ENCODE measurements at regions not wholly inside any gene's neighbourhood (a gene's known extent, or its start where the extent isn't known, plus 50 kb on each side); places are given as distances from the start of the nearest gene placed in this dataset.
"Not testable (repeated sequence)": the region's sequence is repeated elsewhere in the genome, so short reads cannot be mapped to it uniquely, and the experiment has no call there.

DNA sequence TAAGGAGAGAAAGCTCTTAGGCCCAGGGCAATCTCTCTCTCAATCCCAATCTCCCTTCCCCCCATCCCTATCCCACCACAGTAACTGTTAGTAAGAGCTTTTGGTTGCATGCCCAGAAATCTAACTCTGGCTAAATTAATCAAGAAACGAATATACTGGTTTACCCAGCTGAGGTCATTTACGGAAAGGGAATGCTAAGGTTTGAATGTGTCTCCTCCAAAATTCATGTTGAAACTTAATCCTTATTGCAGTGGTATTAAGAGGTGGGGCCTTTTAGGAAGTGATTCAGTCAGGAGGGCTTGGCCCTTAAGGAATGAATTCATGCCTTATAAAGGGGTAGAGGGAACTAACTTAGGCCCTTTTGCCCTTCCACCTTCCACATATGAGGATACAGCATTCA is 72.2 kb downstream of the NPIPA5 start:
- TF ChIP-seq NFIC (IDR thresholded peaks at IDR 0.05); POLR2AphosphoS2 (IDR thresholded peaks at IDR 0.05; ENCODE audit: low read length); KLF1 (tag; IDR thresholded peaks at IDR 0.05); CTCF (IDR thresholded peaks at IDR 0.05 in 2 of 3, conservative IDR thresholded peaks at IDR 0.05 in 1 of 3; ENCODE audit: insufficient read depth in 2 of 3, low read depth in 1 of 3, low read length in 3 of 3); POLR3A (IDR thresholded peaks at IDR 0.05; ENCODE audit: borderline replicate concordance, extremely low read depth, insufficient read depth, insufficient read length); ZBTB8A (IDR thresholded peaks at IDR 0.05; ENCODE audit: partially characterized antibody); EP300 (IDR thresholded peaks at IDR 0.05; ENCODE audit: low read length); TEAD4 (IDR thresholded peaks at IDR 0.05; ENCODE audit: low read length); TEAD4 (CRISPR knock-in tag; IDR thresholded peaks at IDR 0.05; ENCODE audit: borderline replicate concordance); SMAD3 (CRISPR knock-in tag; conservative IDR thresholded peaks at IDR 0.05); NCOA1 (IDR thresholded peaks at IDR 0.05; ENCODE audit: low read depth); NR2C2 (CRISPR knock-in tag; IDR thresholded peaks at IDR 0.05); NR2C2 (tag; IDR thresholded peaks at IDR 0.05); SIN3A (IDR thresholded peaks at IDR 0.05; ENCODE audit: borderline replicate concordance in 2 of 2, control insufficient read depth in 1 of 2, low read depth in 2 of 2, low read length in 2 of 2): not testable (repeated sequence)
